ENCODE measurements at regions not wholly inside any gene's neighbourhood (a gene's known extent, or its start where the extent isn't known, plus 50 kb on each side); places are given as distances from the start of the nearest gene placed in this dataset.

DNA sequence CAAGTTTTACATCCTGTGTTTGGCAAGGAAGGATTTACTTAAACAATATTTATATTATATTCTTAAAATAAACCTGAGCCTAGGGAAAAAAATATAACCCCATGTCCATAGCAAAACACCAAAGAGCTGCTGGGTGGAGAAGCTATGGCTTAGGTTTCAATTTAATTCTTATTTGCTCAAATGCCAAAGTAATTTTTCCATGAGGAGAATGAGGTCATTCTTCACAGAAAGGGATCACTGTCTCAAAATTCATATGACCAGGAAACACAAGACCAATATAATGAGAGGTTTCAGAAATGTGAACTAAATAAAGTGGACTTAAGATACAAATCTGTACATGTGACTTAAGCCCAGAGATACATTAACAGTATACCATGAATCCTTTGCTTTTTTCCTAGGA is 195.0 kb downstream of the PHLDA1 start:
- no peaks in the 10 kb centered on the region for H3K4me1 ChIP-seq
- H3K27me3 ChIP-seq (replicated peaks in 1 of 7): no peaks in the 10 kb centered on the region
- no peak for DNase-seq
- H3K9me3 ChIP-seq: no peaks in the 10 kb centered on the region
- no peak overlapping the region for H3K4me3 ChIP-seq
- intact Hi-C loops (cut with DNase I; ENCODE audit: low total_unique reads): no loop called here
- TF ChIP-seq POLR2A (IDR thresholded peaks at IDR 0.05): no peak
- TF ChIP-seq, protein P1, sequence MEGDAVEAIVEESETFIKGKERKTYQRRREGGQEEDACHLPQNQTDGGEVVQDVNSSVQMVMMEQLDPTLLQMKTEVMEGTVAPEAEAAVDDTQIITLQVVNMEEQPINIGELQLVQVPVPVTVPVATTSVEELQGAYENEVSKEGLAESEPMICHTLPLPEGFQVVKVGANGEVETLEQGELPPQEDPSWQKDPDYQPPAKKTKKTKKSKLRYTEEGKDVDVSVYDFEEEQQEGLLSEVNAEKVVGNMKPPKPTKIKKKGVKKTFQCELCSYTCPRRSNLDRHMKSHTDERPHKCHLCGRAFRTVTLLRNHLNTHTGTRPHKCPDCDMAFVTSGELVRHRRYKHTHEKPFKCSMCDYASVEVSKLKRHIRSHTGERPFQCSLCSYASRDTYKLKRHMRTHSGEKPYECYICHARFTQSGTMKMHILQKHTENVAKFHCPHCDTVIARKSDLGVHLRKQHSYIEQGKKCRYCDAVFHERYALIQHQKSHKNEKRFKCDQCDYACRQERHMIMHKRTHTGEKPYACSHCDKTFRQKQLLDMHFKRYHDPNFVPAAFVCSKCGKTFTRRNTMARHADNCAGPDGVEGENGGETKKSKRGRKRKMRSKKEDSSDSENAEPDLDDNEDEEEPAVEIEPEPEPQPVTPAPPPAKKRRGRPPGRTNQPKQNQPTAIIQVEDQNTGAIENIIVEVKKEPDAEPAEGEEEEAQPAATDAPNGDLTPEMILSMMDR (IDR thresholded peaks at IDR 0.05 in 8 of 11, conservative IDR thresholded peaks at IDR 0.05 in 3 of 11): no peak
- TF ChIP-seq POLR2AphosphoS5 (IDR thresholded peaks at IDR 0.05): no peak
- H3K36me3 ChIP-seq: no peaks in the 10 kb centered on the region
- H3K27ac ChIP-seq: peak overlapping the region in 2 of 8 donors; percentile 10 to 18

DNA sequence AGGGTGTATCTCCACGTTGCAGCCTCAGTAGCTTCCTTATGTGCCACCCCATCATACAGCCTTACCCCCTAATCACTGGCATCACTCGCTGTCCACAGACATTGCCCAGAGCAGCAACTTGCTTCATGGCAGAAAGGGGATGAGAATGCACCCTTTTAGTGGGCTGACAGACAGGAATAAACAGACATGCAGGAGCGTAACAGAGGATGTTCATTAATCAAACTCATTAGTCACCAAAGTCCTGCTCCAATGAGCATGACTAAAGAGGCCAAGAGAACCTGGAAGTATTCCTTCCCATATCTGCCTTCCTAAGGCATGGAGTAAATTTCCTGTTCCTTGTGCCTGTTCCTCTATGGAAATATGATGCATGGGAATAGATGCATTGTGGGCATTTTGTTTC is 197.0 kb downstream of the PHLDA1 start:
- DNase-seq: no peak
- H3K27me3 ChIP-seq (replicated peaks in 1 of 7): no peaks in the 10 kb centered on the region
- 80 to 93% (median 84%) methylated on average over 3 of the region's 3 CpGs for WGBS, 5 donors
- no peak overlapping the region for H3K4me3 ChIP-seq
- no peaks in the 10 kb centered on the region for H3K9me3 ChIP-seq
- intact Hi-C loops (cut with DNase I; ENCODE audit: low total_unique reads): no loop called here
- no peak overlapping the region for H3K27ac ChIP-seq
- TF ChIP-seq, protein P1 (IDR thresholded peaks at IDR 0.05 in 8 of 11, conservative IDR thresholded peaks at IDR 0.05 in 3 of 11): no peak
- TF ChIP-seq POLR2A (IDR thresholded peaks at IDR 0.05): no peak
- TF ChIP-seq POLR2AphosphoS5 (IDR thresholded peaks at IDR 0.05): no peak
- no peaks in the 10 kb centered on the region for H3K36me3 ChIP-seq
- H3K4me1 ChIP-seq: no peaks in the 10 kb centered on the region

- Histone ChIP-seq H3K9me3 (no peaks in the 10 kb centered on the region), H3K36me3 (no peaks in the 10 kb centered on the region), H3K4me1 (no peaks in the 10 kb centered on the region), H3K27me3 (replicated peaks in 1 of 7) (no peaks in the 10 kb centered on the region), H3K4me3 (no peak overlapping the region), H3K27ac (no peak overlapping the region)
- 56 to 66% (median 61%) methylated on average over 3 of the region's 3 CpGs for WGBS, 5 donors
- intact Hi-C loops (cut with DNase I; ENCODE audit: low total_unique reads): no loop called here
- no peak for TF ChIP-seq POLR2A (IDR thresholded peaks at IDR 0.05)
- TF ChIP-seq POLR2AphosphoS5 (IDR thresholded peaks at IDR 0.05): no peak
- TF ChIP-seq, protein P1 (IDR thresholded peaks at IDR 0.05 in 8 of 11, conservative IDR thresholded peaks at IDR 0.05 in 3 of 11): no peak
- DNase-seq: no peak
Measured at GRCh38 chr12:75833268-75833667, 198.3 kb downstream of the PHLDA1 start.

GRCh38 chr12:75831402-75831801 is 200.2 kb downstream of the PHLDA1 start:
- H3K27ac ChIP-seq: no peak overlapping the region
- intact Hi-C loops (cut with DNase I; ENCODE audit: low total_unique reads): no loop called here
- no peak for DNase-seq
- H3K27me3 ChIP-seq (replicated peaks in 1 of 7): no peaks in the 10 kb centered on the region
- H3K36me3 ChIP-seq: no peaks in the 10 kb centered on the region
- H3K4me3 ChIP-seq: no peak overlapping the region
- H3K9me3 ChIP-seq: peaks cover 0 to 5% (median 0%) of the 10 kb centered on the region in 8 donors
- no peak for TF ChIP-seq POLR2A (IDR thresholded peaks at IDR 0.05)
- TF ChIP-seq, protein P1 (IDR thresholded peaks at IDR 0.05 in 8 of 11, conservative IDR thresholded peaks at IDR 0.05 in 3 of 11): no peak
- WGBS, 5 donors: 45 to 61% (median 51%) methylated on average over 2 of the region's 2 CpGs
- H3K4me1 ChIP-seq: no peaks in the 10 kb centered on the region

All from spleen (tissue), 11 donors.